Type B pancreatic cell (in vitro differentiated cells): ENCODE measurements at regions not wholly inside any gene's neighbourhood (a gene's known extent, or its start where the extent isn't known, plus 50 kb on each side); places are given as distances from the start of the nearest gene placed in this dataset.

Source experiments
- DNase-seq: peaks from one replicate; pipeline ENCODE4 v3.0.0; 2021; ENCODE audit warnings: mixed read lengths; ENCODE audit not compliant: unreplicated experiment; ENCODE audit errors: extremely low spot score
- H3K27ac Mint-ChIP-seq: 2 replicates; pipeline ENCODE4 v1.8.0; 2021; ENCODE audit warnings: mild to moderate bottlenecking, mixed read lengths
- H3K27me3 Mint-ChIP-seq: 2 replicates; pipeline ENCODE4 v1.8.0; 2021; ENCODE audit warnings: mixed read lengths
- H3K36me3 Mint-ChIP-seq: 2 replicates; pipeline ENCODE4 v1.8.0; 2021; ENCODE audit warnings: mixed read lengths
- H3K4me1 Mint-ChIP-seq: one replicate; pipeline ENCODE4 v1.8.0; 2021; ENCODE audit warnings: mixed read lengths; ENCODE audit not compliant: unreplicated experiment
- H3K4me3 Mint-ChIP-seq: 2 replicates; pipeline ENCODE4 v1.8.0; 2021; ENCODE audit warnings: mild to moderate bottlenecking, mixed read lengths
- H3K9me3 Mint-ChIP-seq: 2 replicates; pipeline ENCODE4 v1.8.0; 2021; ENCODE audit warnings: mixed read lengths
- TF ChIP-seq, protein P1 (sequence below): fragments of 200-600 bp; sonication (generic); conservative IDR thresholded peaks from 2 replicates; pipeline ENCODE4 v1.5.0; 2021; ENCODE audit warnings: antibody characterized with exemption, mild to moderate bottlenecking

DNA sequence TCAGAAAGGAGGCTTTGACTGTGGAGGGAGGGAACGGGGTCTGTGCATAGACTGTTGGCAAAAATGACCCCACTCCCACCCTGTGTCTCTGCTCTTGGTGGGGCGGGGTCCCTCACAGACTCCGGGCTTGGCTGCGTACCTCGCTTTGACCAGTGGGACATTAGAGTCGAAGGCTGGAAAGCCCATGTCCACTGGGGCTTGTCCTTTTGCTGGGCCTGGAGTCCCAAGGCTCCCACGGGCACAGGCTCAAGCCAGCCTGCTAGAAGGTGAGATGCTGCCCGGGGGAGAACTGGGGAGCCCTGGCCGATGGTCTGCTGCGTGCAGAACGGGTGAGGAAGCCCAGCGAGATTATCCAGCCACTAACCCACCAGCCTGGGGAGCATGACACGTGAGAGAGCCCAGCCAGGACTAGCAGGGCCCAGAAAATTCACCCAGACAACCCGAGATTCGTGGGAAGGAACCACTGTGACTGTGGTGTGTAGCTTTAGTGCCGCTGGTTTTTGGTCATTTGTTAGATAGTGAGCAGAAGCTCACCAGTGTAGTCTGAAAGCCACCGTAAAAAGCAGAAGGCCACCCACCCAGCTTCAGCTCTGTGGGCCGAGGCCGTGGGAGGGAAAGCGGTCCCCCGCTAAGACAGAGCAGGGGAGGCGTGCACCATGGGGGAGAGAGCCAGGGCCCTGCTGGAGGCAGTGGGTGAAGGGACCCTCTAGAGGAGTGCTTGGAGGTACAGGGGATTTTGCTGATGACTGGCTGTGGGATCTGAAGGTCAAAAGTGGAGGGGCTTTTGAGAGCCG is 78.3 kb upstream of the C1orf174 start:
- Mint-ChIP-seq H3K36me3 (no peaks in the 10 kb centered on the region), H3K27ac (no peak overlapping the region), H3K9me3 (no peaks in the 10 kb centered on the region), H3K4me1 (peaks cover 4% of the 10 kb centered on the region), H3K27me3 (peaks cover 8% of the 10 kb centered on the region), H3K4me3 (no peak overlapping the region)
- no peak for DNase-seq
- TF ChIP-seq, protein P1, sequence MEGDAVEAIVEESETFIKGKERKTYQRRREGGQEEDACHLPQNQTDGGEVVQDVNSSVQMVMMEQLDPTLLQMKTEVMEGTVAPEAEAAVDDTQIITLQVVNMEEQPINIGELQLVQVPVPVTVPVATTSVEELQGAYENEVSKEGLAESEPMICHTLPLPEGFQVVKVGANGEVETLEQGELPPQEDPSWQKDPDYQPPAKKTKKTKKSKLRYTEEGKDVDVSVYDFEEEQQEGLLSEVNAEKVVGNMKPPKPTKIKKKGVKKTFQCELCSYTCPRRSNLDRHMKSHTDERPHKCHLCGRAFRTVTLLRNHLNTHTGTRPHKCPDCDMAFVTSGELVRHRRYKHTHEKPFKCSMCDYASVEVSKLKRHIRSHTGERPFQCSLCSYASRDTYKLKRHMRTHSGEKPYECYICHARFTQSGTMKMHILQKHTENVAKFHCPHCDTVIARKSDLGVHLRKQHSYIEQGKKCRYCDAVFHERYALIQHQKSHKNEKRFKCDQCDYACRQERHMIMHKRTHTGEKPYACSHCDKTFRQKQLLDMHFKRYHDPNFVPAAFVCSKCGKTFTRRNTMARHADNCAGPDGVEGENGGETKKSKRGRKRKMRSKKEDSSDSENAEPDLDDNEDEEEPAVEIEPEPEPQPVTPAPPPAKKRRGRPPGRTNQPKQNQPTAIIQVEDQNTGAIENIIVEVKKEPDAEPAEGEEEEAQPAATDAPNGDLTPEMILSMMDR = no peak

DNA sequence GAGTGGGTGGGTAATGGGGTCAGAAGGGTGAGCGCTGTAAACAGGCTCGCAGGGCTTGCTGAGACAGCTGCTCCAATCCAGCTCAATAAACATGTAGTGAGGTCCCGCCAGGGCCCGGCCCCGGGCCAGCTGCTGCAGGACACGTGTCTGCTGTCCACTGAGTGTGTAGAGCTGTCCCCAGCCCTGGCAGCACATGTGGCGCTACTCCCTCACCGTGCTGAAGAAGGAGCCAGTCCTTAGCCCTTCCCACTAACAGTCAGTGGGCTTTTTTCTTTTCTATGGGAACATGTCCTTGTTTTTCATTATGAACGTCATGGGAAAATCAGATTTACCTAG is 78.9 kb upstream of the C1orf174 start:
- no peak overlapping the region for H3K4me3 Mint-ChIP-seq
- H3K27me3 Mint-ChIP-seq = peaks cover 9% of the 10 kb centered on the region
- TF ChIP-seq, protein P1 = no peak
- no peaks in the 10 kb centered on the region for H3K36me3 Mint-ChIP-seq
- no peaks in the 10 kb centered on the region for H3K9me3 Mint-ChIP-seq
- peaks cover 4% of the 10 kb centered on the region for H3K4me1 Mint-ChIP-seq
- DNase-seq = no peak
- H3K27ac Mint-ChIP-seq = no peak overlapping the region

DNA sequence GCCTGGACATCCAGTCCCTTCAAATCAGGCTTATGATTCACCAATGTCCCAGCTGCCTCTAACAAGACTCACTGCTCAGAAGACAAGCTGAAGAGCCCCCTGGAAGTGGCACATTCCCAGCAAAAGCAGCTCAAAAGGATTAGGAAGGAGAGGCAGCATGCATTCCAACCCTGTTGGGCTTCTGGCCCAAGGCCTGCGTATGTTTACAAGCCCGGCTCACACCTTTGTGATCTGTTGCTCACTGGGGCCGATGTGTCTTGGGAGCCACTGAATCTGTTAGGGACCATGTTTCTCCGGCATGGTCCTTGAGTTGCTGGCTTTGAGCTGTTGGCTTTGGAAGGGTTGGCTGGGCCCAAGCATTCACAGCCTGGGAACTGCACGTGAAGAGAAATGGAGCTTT is 81.2 kb upstream of the C1orf174 start:
- Mint-ChIP-seq H3K27me3 (peaks cover 3% of the 10 kb centered on the region), H3K4me1 (peaks cover 4% of the 10 kb centered on the region), H3K27ac (no peak overlapping the region), H3K9me3 (no peaks in the 10 kb centered on the region), H3K4me3 (no peak overlapping the region), H3K36me3 (no peaks in the 10 kb centered on the region)
- TF ChIP-seq, protein P1 = no peak
- no peak for DNase-seq

DNA sequence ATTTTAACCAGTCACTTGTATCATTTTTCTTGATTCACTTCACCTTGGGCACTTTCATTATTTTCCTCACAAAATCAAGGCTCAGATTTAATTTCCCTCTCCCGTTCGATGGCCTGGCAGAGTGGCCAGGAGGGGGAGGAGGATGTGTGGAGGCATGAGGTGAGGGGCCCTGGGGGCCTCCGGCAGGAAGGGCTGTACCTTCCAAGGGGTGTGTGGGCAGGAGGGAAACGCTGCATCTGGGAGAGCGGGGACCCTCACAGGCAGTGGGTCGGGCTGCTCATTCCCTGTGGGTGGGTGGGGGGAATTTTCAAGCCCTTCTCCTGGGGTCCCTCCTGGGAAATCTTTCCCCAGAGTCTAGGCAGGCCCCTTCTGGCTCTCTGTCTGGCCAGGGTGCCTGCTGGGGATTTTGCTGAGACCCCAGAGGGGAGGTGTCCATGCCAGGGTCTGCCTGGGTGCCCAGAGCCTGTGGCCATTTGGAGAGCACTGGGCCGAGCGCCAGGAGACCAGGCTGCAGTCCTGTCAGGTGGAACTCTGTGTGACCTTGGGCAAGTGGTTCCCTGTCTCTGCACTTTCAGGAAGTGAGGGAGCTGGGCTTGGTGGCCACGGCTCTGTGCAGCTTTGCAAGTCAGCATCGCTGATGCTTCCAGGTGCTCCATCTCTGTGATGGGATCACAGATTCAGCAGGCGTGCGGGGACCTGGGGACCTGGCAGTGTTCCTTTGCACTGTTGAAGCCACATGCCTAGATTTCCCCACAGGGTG is 81.9 kb upstream of the C1orf174 start:
- H3K4me1 Mint-ChIP-seq = peaks cover 4% of the 10 kb centered on the region
- H3K27ac Mint-ChIP-seq = no peak overlapping the region
- DNase-seq = no peak
- H3K27me3 Mint-ChIP-seq = peaks cover 3% of the 10 kb centered on the region
- H3K4me3 Mint-ChIP-seq = no peak overlapping the region
- H3K9me3 Mint-ChIP-seq = no peaks in the 10 kb centered on the region
- TF ChIP-seq, protein P1 = no peak
- H3K36me3 Mint-ChIP-seq = no peaks in the 10 kb centered on the region

DNA sequence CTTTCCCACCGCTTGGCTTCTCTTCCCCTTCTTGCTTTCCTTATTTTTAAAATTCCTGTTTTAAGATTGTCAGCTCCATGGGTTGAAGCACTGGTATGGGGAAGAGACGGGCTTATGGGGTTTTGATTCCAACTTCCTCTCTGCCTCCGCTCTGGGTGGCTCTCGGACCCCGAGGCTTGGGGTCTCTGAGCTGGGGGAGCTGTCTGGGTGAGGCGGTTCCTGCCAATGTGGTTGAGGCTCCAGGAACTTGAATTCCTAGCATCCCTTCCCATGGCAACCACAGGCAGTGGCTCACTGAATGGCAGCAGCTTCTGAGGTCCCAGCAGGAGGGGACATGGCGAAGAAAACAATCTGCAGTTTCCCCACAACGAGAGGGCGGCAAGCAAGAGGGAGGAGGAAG is 83.1 kb upstream of the C1orf174 start:
- no peak overlapping the region for H3K27ac Mint-ChIP-seq
- H3K27me3 Mint-ChIP-seq = peaks cover 3% of the 10 kb centered on the region
- no peak overlapping the region for H3K4me3 Mint-ChIP-seq
- no peaks in the 10 kb centered on the region for H3K9me3 Mint-ChIP-seq
- H3K36me3 Mint-ChIP-seq = no peaks in the 10 kb centered on the region
- DNase-seq = no peak
- TF ChIP-seq, protein P1 = no peak
- H3K4me1 Mint-ChIP-seq = peaks cover 4% of the 10 kb centered on the region
